Cardiac fibroblast (primary cell): ENCODE measurements at regions not wholly inside any gene's neighbourhood (a gene's known extent, or its start where the extent isn't known, plus 50 kb on each side); places are given as distances from the start of the nearest gene placed in this dataset.

ENCODE experiments used
- DNase-seq, 2 donors: peaks; one replicate each; pipeline versions ENCODE4 v3.0.0 to v3.0.0-alpha.2; 2010; ENCODE audit warnings: low read depth in 2 of 2
- H3K4me3 ChIP-seq, 2 donors: replicated peaks in 1 of 2; 1 replicate in 1 of 2; 2 replicates in 1 of 2; pipeline ENCODE4 v1.5.1; 2011; ENCODE audit warnings: low read depth in 2 of 2, low read length in 2 of 2, mild to moderate bottlenecking in 2 of 2, moderate library complexity in 1 of 2
- CTCF ChIP-seq: IDR thresholded peaks from one replicate; pipeline ENCODE4 v1.5.1; 2011; ENCODE audit warnings: low read depth, mild to moderate bottlenecking, low read length, inconsistent platforms

GRCh38 chr5:125227333-125228095, 481.1 kb upstream of the ZNF608 start:
- peak; percentile 68 for TF ChIP-seq CTCF
- DNase-seq: peak; percentile 40 to 42
- no peak overlapping the region for H3K4me3 ChIP-seq

GRCh38 chr5:125228363-125229070, 482.1 kb upstream of the ZNF608 start:
- H3K4me3 ChIP-seq: no peak overlapping the region
- DNase-seq: no peak
- TF ChIP-seq CTCF: no peak

GRCh38 chr5:125229556-125229955, 483.1 kb upstream of the ZNF608 start:
- H3K4me3 ChIP-seq: no peak overlapping the region
- TF ChIP-seq CTCF: no peak
- DNase-seq: no peak

- no peak for TF ChIP-seq CTCF
- no peak overlapping the region for H3K4me3 ChIP-seq
- DNase-seq: peak; percentile 79 to 90
Observed at GRCh38 chr5:125232779-125233230, 486.4 kb upstream of the ZNF608 start.

- DNase-seq: no peak
- no peak for TF ChIP-seq CTCF
Observed at GRCh38 chr5:125233944-125234343, 487.5 kb upstream of the ZNF608 start.

GRCh38 chr5:125236007-125236406, 489.6 kb upstream of the ZNF608 start:
- DNase-seq: no peak
- no peak for TF ChIP-seq CTCF
- no peak overlapping the region for H3K4me3 ChIP-seq

More at GRCh38 chr5:125233944-125234343, 487.5 kb upstream of the ZNF608 start:
- no peak overlapping the region for H3K4me3 ChIP-seq
